ENCODE measurements at regions not wholly inside any gene's neighbourhood (a gene's known extent, or its start where the extent isn't known, plus 50 kb on each side); places are given as distances from the start of the nearest gene placed in this dataset.
A peak's percentile ranks its signal among the peaks of the same experiment; 100 is the strongest.

DNA sequence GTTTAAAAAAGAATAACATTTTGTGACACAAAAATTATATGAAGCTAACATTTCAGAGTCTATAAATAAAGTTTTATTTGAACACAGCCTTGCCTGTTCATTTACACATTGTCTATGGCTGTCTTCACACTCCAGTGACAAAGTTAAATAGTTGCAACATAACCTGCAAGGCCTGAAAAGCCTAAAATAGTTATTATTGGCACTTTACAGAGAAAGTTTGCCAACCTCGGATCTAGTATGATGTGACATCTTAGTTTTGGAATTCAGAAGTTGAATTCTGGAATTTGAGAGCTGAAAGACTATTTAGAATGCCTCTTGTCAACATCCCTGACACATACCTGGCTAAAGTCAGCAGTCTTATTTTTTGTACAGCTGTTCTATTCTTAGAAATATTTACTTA lies 68.3 kb downstream of the DYRK2 start:
- TF ChIP-seq, protein P1, sequence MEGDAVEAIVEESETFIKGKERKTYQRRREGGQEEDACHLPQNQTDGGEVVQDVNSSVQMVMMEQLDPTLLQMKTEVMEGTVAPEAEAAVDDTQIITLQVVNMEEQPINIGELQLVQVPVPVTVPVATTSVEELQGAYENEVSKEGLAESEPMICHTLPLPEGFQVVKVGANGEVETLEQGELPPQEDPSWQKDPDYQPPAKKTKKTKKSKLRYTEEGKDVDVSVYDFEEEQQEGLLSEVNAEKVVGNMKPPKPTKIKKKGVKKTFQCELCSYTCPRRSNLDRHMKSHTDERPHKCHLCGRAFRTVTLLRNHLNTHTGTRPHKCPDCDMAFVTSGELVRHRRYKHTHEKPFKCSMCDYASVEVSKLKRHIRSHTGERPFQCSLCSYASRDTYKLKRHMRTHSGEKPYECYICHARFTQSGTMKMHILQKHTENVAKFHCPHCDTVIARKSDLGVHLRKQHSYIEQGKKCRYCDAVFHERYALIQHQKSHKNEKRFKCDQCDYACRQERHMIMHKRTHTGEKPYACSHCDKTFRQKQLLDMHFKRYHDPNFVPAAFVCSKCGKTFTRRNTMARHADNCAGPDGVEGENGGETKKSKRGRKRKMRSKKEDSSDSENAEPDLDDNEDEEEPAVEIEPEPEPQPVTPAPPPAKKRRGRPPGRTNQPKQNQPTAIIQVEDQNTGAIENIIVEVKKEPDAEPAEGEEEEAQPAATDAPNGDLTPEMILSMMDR (IDR thresholded peaks at IDR 0.05) = no peak
- peak; percentile 85 for TF ChIP-seq POLR2AphosphoS5 (IDR thresholded peaks at IDR 0.05)

Data from gastroesophageal sphincter (tissue), 3 donors.